Fibroblast of the aortic adventitia (primary cell): ENCODE measurements at regions not wholly inside any gene's neighbourhood (a gene's known extent, or its start where the extent isn't known, plus 50 kb on each side); places are given as distances from the start of the nearest gene placed in this dataset. TPM values are rescaled to one million over a fixed set of nuclear protein-coding genes. Genes with fewer than 3 reads are reported as not detected.

Experiments used
- small RNA-seq: library from RNA; depleted of rRNA; stranded (forward); fragments of <200 nt; gene quantifications from one replicate; pipeline ENCODE3, GENCODE V24; 2012

Small RNA genes in the stretch of these regions (small RNA-seq; reads per million reads assigned to genes)
- not detected for gene AC005000.1
